ENCODE measurements at regions not wholly inside any gene's neighbourhood (a gene's known extent, or its start where the extent isn't known, plus 50 kb on each side); places are given as distances from the start of the nearest gene placed in this dataset.

- peak in 2 of 3 donors; percentile 14 to 19 for DNase-seq
- H3K36me3 ChIP-seq: no peaks in the 10 kb centered on the region
- intact Hi-C loops (cut with DNase I): no loop called here
Measured at GRCh38 chr11:134654161-134654915, 242.3 kb upstream of the B3GAT1 start.

GRCh38 chr11:134652586-134653255 is 240.7 kb upstream of the B3GAT1 start:
- no peaks in the 10 kb centered on the region for H3K9me3 ChIP-seq
- TF ChIP-seq POLR2A (IDR thresholded peaks at IDR 0.05): no peak
- no peak for TF ChIP-seq CTCF (IDR thresholded peaks at IDR 0.05)
- intact Hi-C loops (cut with DNase I): no loop called here
- no peaks in the 10 kb centered on the region for H3K4me1 ChIP-seq
- WGBS (ENCODE audit: insufficient coverage, low coverage, low lambda C conversion rate, missing lambda C conversion rate): 40% methylated on average over 2 of the region's 8 CpGs
- no peak for ATAC-seq
- H3K27ac ChIP-seq: no peak overlapping the region
- DNase-seq: peak in 1 of 3 donors; percentile 11
- no peak overlapping the region for H3K4me3 ChIP-seq
- no peaks in the 10 kb centered on the region for H3K36me3 ChIP-seq
- H3K27me3 ChIP-seq: no peaks in the 10 kb centered on the region

More at GRCh38 chr11:134654161-134654915, 242.3 kb upstream of the B3GAT1 start:
- Histone ChIP-seq H3K4me3 (no peak overlapping the region), H3K27me3 (no peaks in the 10 kb centered on the region), H3K9me3 (no peaks in the 10 kb centered on the region), H3K4me1 (no peaks in the 10 kb centered on the region), H3K27ac (no peak overlapping the region)
- 63% methylated on average over 14 of the region's 20 CpGs for WGBS (ENCODE audit: insufficient coverage, low coverage, low lambda C conversion rate, missing lambda C conversion rate)
- TF ChIP-seq POLR2A (IDR thresholded peaks at IDR 0.05): no peak
- TF ChIP-seq CTCF (IDR thresholded peaks at IDR 0.05): no peak
- ATAC-seq: no peak

- Histone ChIP-seq H3K4me3 (no peak overlapping the region), H3K9me3 (no peaks in the 10 kb centered on the region), H3K36me3 (no peaks in the 10 kb centered on the region), H3K4me1 (no peaks in the 10 kb centered on the region), H3K27me3 (no peaks in the 10 kb centered on the region), H3K27ac (no peak overlapping the region)
- WGBS (ENCODE audit: insufficient coverage, low coverage, low lambda C conversion rate, missing lambda C conversion rate): 37% methylated on average over 3 of the region's 5 CpGs
- no peak for TF ChIP-seq POLR2A (IDR thresholded peaks at IDR 0.05)
- TF ChIP-seq CTCF (IDR thresholded peaks at IDR 0.05): no peak
- DNase-seq (no peak), ATAC-seq (no peak)
- intact Hi-C loops (cut with DNase I): no loop called here
Measured at GRCh38 chr11:134647066-134647743, 235.2 kb upstream of the B3GAT1 start.

GRCh38 chr11:134646561-134646960 is 234.5 kb upstream of the B3GAT1 start:
- no peak for TF ChIP-seq CTCF (IDR thresholded peaks at IDR 0.05)
- TF ChIP-seq POLR2A (IDR thresholded peaks at IDR 0.05): no peak
- DNase-seq: no peak

More at GRCh38 chr11:134646561-134646960, 234.5 kb upstream of the B3GAT1 start:
- no peaks in the 10 kb centered on the region for H3K4me1 ChIP-seq
- no peak overlapping the region for H3K27ac ChIP-seq
- no peak overlapping the region for H3K4me3 ChIP-seq
- H3K27me3 ChIP-seq: no peaks in the 10 kb centered on the region
- H3K9me3 ChIP-seq: no peaks in the 10 kb centered on the region
- H3K36me3 ChIP-seq: no peaks in the 10 kb centered on the region
- ATAC-seq: no peak
- intact Hi-C loops (cut with DNase I): no loop called here

Data from right lobe of liver (tissue), 6 donors.